MV-4-11 (cell line): ENCODE measurements at regions not wholly inside any gene's neighbourhood (a gene's known extent, or its start where the extent isn't known, plus 50 kb on each side); places are given as distances from the start of the nearest gene placed in this dataset.

Source experiments
- DNase-seq: peaks from one replicate; lab custom pipeline; 2025; lab: John Stamatoyannopoulos, UW

- DNase-seq, result no peak
Observed at GRCh38 chr1:57492586-57493226, 68.8 kb upstream of the DAB1 start.

- DNase-seq, result no peak
Observed at GRCh38 chr1:57489358-57490036, 65.6 kb upstream of the DAB1 start.

- no peak for DNase-seq
Observed at GRCh38 chr1:57485643-57486042, 61.8 kb upstream of the DAB1 start.

- DNase-seq, result no peak
Observed at GRCh38 chr1:57483954-57484353, 60.1 kb upstream of the DAB1 start.

GRCh38 chr1:57479471-57479870 lies 55.6 kb upstream of the DAB1 start:
- no peak for DNase-seq

- DNase-seq, result no peak
Observed at GRCh38 chr1:57475366-57475765, 51.5 kb upstream of the DAB1 start.

GRCh38 chr1:57474137-57474750 lies 50.4 kb upstream of the DAB1 start:
- DNase-seq, result no peak
